Stimulated activated memory B cell treated with anti-CD40 and anti-IgM and Interleukin-4, amounts not matched to agents 10 μg/mL and 1 μg/mL and 100 μg/mL, for 72 hours (primary cell): ENCODE measurements at regions not wholly inside any gene's neighbourhood (a gene's known extent, or its start where the extent isn't known, plus 50 kb on each side); places are given as distances from the start of the nearest gene placed in this dataset.
"Not testable (repeated sequence)": the region's sequence is repeated elsewhere in the genome, so short reads cannot be mapped to it uniquely, and the experiment has no call there.

Experiments used
- ATAC-seq: fragments of 150-1000 bp; cut with Tn5 transposase; 2 replicates; pipeline ENCODE4 v1.10.0; 2021
- H3K27ac Mint-ChIP-seq: one replicate; pipeline ENCODE4 v1.8.0; 2022; ENCODE audit warnings: mild to moderate bottlenecking, mixed read lengths
- H3K27me3 Mint-ChIP-seq: one replicate; pipeline ENCODE4 v1.8.0; 2022; ENCODE audit warnings: mixed read lengths
- H3K36me3 Mint-ChIP-seq: one replicate; pipeline ENCODE4 v1.8.0; 2022; ENCODE audit warnings: mixed read lengths
- H3K4me1 Mint-ChIP-seq: one replicate; pipeline ENCODE4 v1.8.0; 2022; ENCODE audit warnings: mixed read lengths
- H3K4me3 Mint-ChIP-seq: one replicate; pipeline ENCODE4 v1.8.0; 2022; ENCODE audit warnings: mild to moderate bottlenecking, moderate library complexity, mixed read lengths
- H3K9me3 Mint-ChIP-seq: one replicate; pipeline ENCODE4 v1.8.0; 2022; ENCODE audit warnings: mixed read lengths

- H3K4me3 Mint-ChIP-seq, H3K9me3 Mint-ChIP-seq, H3K36me3 Mint-ChIP-seq, H3K27ac Mint-ChIP-seq, H3K4me1 Mint-ChIP-seq, ATAC-seq: not testable (repeated sequence)
- H3K27me3 Mint-ChIP-seq, result peaks cover 24% of the 10 kb centered on the region
Measured at GRCh38 chr15:89031637-89032285, 56.5 kb upstream of the ABHD2 start.

GRCh38 chr15:89034305-89034704 lies 54.0 kb upstream of the ABHD2 start:
- Mint-ChIP-seq H3K36me3 (no peaks in the 10 kb centered on the region), H3K4me1 (no peaks in the 10 kb centered on the region), H3K9me3 (peaks cover 3% of the 10 kb centered on the region), H3K27ac (no peak overlapping the region), H3K27me3 (peaks cover 39% of the 10 kb centered on the region), H3K4me3 (no peak overlapping the region)
- no peak for ATAC-seq

GRCh38 chr15:89035150-89035549 lies 53.1 kb upstream of the ABHD2 start:
- no peak overlapping the region for H3K4me3 Mint-ChIP-seq
- H3K9me3 Mint-ChIP-seq, result peaks cover 3% of the 10 kb centered on the region
- no peak for ATAC-seq
- H3K4me1 Mint-ChIP-seq, result no peaks in the 10 kb centered on the region
- no peaks in the 10 kb centered on the region for H3K36me3 Mint-ChIP-seq
- no peak overlapping the region for H3K27ac Mint-ChIP-seq
- peaks cover 36% of the 10 kb centered on the region for H3K27me3 Mint-ChIP-seq

DNA sequence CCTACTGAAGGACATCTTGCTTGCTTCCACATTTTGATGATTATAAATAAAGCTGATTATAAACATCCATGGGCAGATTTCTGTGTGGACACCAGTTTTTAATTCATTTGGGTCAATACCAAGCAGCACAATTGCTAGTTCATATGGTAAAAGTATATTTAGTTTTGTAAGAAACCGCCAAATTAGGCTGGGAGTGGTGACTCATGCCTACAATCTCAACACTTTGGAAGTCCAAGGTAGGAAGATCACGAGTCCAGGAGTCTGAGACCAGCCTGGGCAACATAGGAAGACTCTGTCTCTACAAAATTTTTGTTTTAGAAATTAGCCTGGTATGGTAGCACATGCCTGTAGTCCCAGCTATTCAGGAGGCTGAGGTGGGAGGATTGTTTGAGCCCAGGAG lies 52.6 kb upstream of the ABHD2 start:
- ATAC-seq, result no peak
- no peak overlapping the region for H3K27ac Mint-ChIP-seq
- no peaks in the 10 kb centered on the region for H3K4me1 Mint-ChIP-seq
- H3K4me3 Mint-ChIP-seq, result no peak overlapping the region
- no peaks in the 10 kb centered on the region for H3K9me3 Mint-ChIP-seq
- no peaks in the 10 kb centered on the region for H3K36me3 Mint-ChIP-seq
- H3K27me3 Mint-ChIP-seq, result peaks cover 36% of the 10 kb centered on the region

DNA sequence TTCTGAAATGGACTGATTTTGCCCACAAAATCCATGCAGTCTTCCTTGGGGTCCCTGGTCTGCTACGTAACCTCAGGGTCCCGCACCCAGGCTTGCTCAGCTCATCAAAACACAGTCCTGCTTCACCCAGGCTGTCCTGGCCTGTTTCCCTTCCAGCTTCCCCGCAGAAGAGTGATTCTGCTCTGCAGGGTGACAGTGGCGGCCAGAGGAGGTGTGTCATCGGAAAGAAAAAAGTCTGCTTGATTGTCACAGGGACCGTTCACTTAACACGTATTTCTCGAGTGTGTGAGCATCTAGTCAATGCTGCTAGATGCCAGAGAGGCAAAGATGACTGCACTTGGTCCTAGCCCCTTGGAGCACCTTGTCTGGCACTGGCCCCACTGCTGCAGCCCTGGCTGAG lies 50.1 kb upstream of the ABHD2 start:
- Mint-ChIP-seq H3K36me3 (no peaks in the 10 kb centered on the region), H3K27ac (no peak overlapping the region), H3K9me3 (peaks cover under 1% of the 10 kb centered on the region), H3K27me3 (peaks cover 46% of the 10 kb centered on the region), H3K4me3 (no peak overlapping the region), H3K4me1 (no peaks in the 10 kb centered on the region)
- ATAC-seq, result no peak
